ENCODE measurements at regions not wholly inside any gene's neighbourhood (a gene's known extent, or its start where the extent isn't known, plus 50 kb on each side); places are given as distances from the start of the nearest gene placed in this dataset.

DNA sequence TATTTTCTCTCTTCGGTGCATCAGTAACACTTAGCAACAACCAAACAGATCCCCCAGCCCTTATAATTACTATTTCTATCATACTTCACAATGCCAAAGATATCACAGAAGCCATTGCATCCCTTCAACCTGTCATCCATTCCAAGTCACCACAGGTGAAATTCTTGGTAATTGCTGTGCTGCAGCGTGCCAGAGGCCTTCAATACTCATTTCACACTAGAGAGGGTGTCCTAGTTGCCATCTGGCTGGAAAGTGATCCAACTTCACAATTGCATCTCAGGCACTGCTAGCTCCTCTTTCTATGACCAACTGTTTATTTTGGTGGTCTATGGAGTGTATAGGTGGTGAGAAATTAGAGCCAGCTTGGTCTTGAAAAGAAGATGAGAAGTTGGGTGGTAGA, 131.2 kb downstream of the NUP35 start:
- TF ChIP-seq EZH2 (IDR thresholded peaks at IDR 0.05; ENCODE audit: borderline replicate concordance, low read depth, low read length, severe bottlenecking) (no peak), POLR2A (IDR thresholded peaks at IDR 0.05; ENCODE audit: low read depth, low read length) (no peak), POLR2AphosphoS5 (IDR thresholded peaks at IDR 0.05; ENCODE audit: insufficient read depth, low read depth, low read length) (no peak), JUN (IDR thresholded peaks at IDR 0.05; ENCODE audit: borderline replicate concordance, insufficient read depth, insufficient read length, low read depth) (no peak), MYC (IDR thresholded peaks at IDR 0.05; ENCODE audit: low read depth, low read length) (no peak), FOS (IDR thresholded peaks at IDR 0.05; ENCODE audit: borderline replicate concordance, insufficient read depth, low read length) (no peak)
- TF ChIP-seq, protein P1, sequence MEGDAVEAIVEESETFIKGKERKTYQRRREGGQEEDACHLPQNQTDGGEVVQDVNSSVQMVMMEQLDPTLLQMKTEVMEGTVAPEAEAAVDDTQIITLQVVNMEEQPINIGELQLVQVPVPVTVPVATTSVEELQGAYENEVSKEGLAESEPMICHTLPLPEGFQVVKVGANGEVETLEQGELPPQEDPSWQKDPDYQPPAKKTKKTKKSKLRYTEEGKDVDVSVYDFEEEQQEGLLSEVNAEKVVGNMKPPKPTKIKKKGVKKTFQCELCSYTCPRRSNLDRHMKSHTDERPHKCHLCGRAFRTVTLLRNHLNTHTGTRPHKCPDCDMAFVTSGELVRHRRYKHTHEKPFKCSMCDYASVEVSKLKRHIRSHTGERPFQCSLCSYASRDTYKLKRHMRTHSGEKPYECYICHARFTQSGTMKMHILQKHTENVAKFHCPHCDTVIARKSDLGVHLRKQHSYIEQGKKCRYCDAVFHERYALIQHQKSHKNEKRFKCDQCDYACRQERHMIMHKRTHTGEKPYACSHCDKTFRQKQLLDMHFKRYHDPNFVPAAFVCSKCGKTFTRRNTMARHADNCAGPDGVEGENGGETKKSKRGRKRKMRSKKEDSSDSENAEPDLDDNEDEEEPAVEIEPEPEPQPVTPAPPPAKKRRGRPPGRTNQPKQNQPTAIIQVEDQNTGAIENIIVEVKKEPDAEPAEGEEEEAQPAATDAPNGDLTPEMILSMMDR (IDR thresholded peaks at IDR 0.05; ENCODE audit: extremely low read depth in 1 of 2, insufficient read depth in 1 of 2, low read depth in 1 of 2, low read length in 2 of 2): no peak
- TF ChIP-seq, protein P2, sequence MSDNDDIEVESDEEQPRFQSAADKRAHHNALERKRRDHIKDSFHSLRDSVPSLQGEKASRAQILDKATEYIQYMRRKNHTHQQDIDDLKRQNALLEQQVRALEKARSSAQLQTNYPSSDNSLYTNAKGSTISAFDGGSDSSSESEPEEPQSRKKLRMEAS (IDR thresholded peaks at IDR 0.05; ENCODE audit: insufficient read depth, insufficient read length): no peak

Measured in endothelial cell of umbilical vein (primary cell).